SK-N-MC (cell line): ENCODE measurements at regions not wholly inside any gene's neighbourhood (a gene's known extent, or its start where the extent isn't known, plus 50 kb on each side); places are given as distances from the start of the nearest gene placed in this dataset.

ENCODE experiments used
- EZH2 ChIP-seq: fragments of 200-600 bp; sonication (generic); IDR thresholded peaks from one replicate; pipeline ENCODE4 v1.6.1; 2017; ENCODE audit warnings: antibody characterized with exemption
- FOXP2 ChIP-seq: optimal IDR thresholded peaks from 2 replicates; pipeline ENCODE3; 2011; ENCODE audit warnings: mild to moderate bottlenecking, moderate library complexity; ENCODE audit not compliant: insufficient read depth; ENCODE audit errors: extremely low read length, control extremely low read depth
- POLR2AphosphoS5 ChIP-seq: IDR thresholded peaks from 2 replicates; pipeline ENCODE4 v1.6.1; 2012; ENCODE audit warnings: mild to moderate bottlenecking, low read depth, low read length, borderline replicate concordance

- TF ChIP-seq EZH2, result no peak
- no peak for TF ChIP-seq POLR2AphosphoS5
- TF ChIP-seq FOXP2, result no peak
Observed at GRCh38 chr5:148740079-148740858, 85.9 kb upstream of the HTR4 start.
